IMR-90 (cell line): ENCODE measurements at regions not wholly inside any gene's neighbourhood (a gene's known extent, or its start where the extent isn't known, plus 50 kb on each side); places are given as distances from the start of the nearest gene placed in this dataset.

Source experiments
- ATAC-seq: fragments of 200-7000 bp; cut with Tn5 transposase; 2 replicates; pipeline ENCODE4 v1.9.1; 2020; ENCODE audit warnings: low read depth, mild to moderate bottlenecking, moderate library complexity
- BruUV-seq: library from RNA; stranded (reverse); fragments of 400-500 nt; replicated peaks from 2 replicates; lab custom pipeline; 2021; lab: Mats Ljungman, UMichigan
- CTCF ChIA-PET: fragments of 300-600 bp; formaldehyde crosslinking; extraction: SDS; loops from one replicate; lab custom pipeline; 2021; ENCODE audit warnings: antibody characterized with exemption; lab: Yijun Ruan, JAX
- POLR2A ChIA-PET: fragments of 300-600 bp; sonication (Branson Sonifier 250); formaldehyde crosslinking; loops from one replicate; lab custom pipeline; 2022; ENCODE audit warnings: antibody characterized with exemption; ENCODE audit not compliant: unreplicated experiment; lab: Charles Lee
- DNase-seq: peaks from one replicate; pipeline ENCODE4 v3.0.0; 2013
- H2AFZ ChIP-seq: replicated peaks from 2 replicates; pipeline ENCODE3; 2013; ENCODE audit warnings: low read length, mild to moderate bottlenecking; ENCODE audit not compliant: poor library complexity
- H2AK5ac ChIP-seq: 2 replicates; pipeline ENCODE4 v1.6.1; 2013; ENCODE audit warnings: low read depth, low read length, inconsistent platforms
- H2AK9ac ChIP-seq: replicated peaks from 2 replicates; pipeline ENCODE3; 2013; ENCODE audit warnings: mild to moderate bottlenecking, low read depth, low read length, moderate library complexity; ENCODE audit not compliant: poor library complexity
- H2BK120ac ChIP-seq: 2 replicates; pipeline ENCODE4 v1.6.1; 2013; ENCODE audit warnings: low read depth, low read length, inconsistent platforms
- H2BK15ac ChIP-seq: 3 replicates; pipeline ENCODE4 v1.6.1; 2013; ENCODE audit warnings: low read depth, low read length, inconsistent platforms
- H2BK20ac ChIP-seq: 2 replicates; pipeline ENCODE4 v1.6.1; 2013; ENCODE audit warnings: low read depth, mild to moderate bottlenecking, inconsistent platforms, low read length, moderate library complexity
- H2BK5ac ChIP-seq: 2 replicates; pipeline ENCODE4 v1.6.1; 2013; ENCODE audit warnings: mild to moderate bottlenecking, low read depth, low read length, inconsistent platforms; ENCODE audit not compliant: poor library complexity, severe bottlenecking
- H3K14ac ChIP-seq: replicated peaks from 2 replicates; pipeline ENCODE4 v1.6.1; 2013; ENCODE audit warnings: low read depth, low read length, inconsistent platforms
- H3K18ac ChIP-seq: 2 replicates; pipeline ENCODE4 v1.6.1; 2013; ENCODE audit warnings: low read depth, low read length, control low read depth
- H3K23ac ChIP-seq: 2 replicates; pipeline ENCODE4 v1.6.1; 2013; ENCODE audit warnings: low read depth, low read length, inconsistent platforms
- H3K27ac ChIP-seq: 2 replicates; pipeline ENCODE4 v1.5.1; 2013; ENCODE audit warnings: mild to moderate bottlenecking, control low read depth, low read length; ENCODE audit not compliant: insufficient read depth
- H3K27me3 ChIP-seq: 2 replicates; pipeline ENCODE4 v1.6.1; 2013; ENCODE audit warnings: low read length; ENCODE audit not compliant: control insufficient read depth, insufficient read depth
- H3K36me3 ChIP-seq: 2 replicates; pipeline ENCODE4 v1.6.1; 2013; ENCODE audit warnings: low read length, mixed read lengths; ENCODE audit not compliant: control insufficient read depth, insufficient read depth
- H3K4ac ChIP-seq: 2 replicates; pipeline ENCODE4 v1.6.1; 2013; ENCODE audit warnings: low read depth, low read length, inconsistent platforms
- H3K4me1 ChIP-seq: 2 replicates; pipeline ENCODE4 v1.6.1; 2013; ENCODE audit warnings: low read length, mixed read lengths; ENCODE audit not compliant: control insufficient read depth, insufficient read depth
- H3K4me2 ChIP-seq: 2 replicates; pipeline ENCODE4 v1.6.1; 2013; ENCODE audit warnings: low read depth, mild to moderate bottlenecking, control low read depth, low read length, moderate library complexity
- H3K4me3 ChIP-seq: 2 replicates; pipeline ENCODE4 v1.5.1; 2013; ENCODE audit warnings: low read depth, mild to moderate bottlenecking, control low read depth, low read length, moderate library complexity; ENCODE audit not compliant: insufficient read depth
- H3K56ac ChIP-seq: 2 replicates; pipeline ENCODE4 v1.6.1; 2013; ENCODE audit warnings: low read length, inconsistent platforms; ENCODE audit not compliant: insufficient read depth; ENCODE audit errors: extremely low read depth
- H3K79me1 ChIP-seq, 2 experiments: 2 replicates each; pipeline ENCODE4 v1.6.1; 2013; ENCODE audit warnings: low read length in 2 of 2, inconsistent platforms in 1 of 2, low read depth in 1 of 2
- H3K9ac ChIP-seq: 2 replicates; pipeline ENCODE4 v1.6.1; 2013; ENCODE audit warnings: low read depth, low read length, control low read depth
- H3K9me1 ChIP-seq: 2 replicates; pipeline ENCODE4 v1.6.1; 2013; ENCODE audit warnings: low read length, inconsistent platforms; ENCODE audit not compliant: insufficient read depth
- H3K9me3 ChIP-seq: 2 replicates; pipeline ENCODE4 v1.6.1; 2013; ENCODE audit warnings: low read length; ENCODE audit not compliant: control insufficient read depth, insufficient read depth
- H4K20me1 ChIP-seq: 2 replicates; pipeline ENCODE4 v1.6.1; 2013; ENCODE audit warnings: low read length, inconsistent platforms; ENCODE audit not compliant: insufficient read depth
- H4K5ac ChIP-seq: 2 replicates; pipeline ENCODE4 v1.6.1; 2013; ENCODE audit warnings: mild to moderate bottlenecking, low read depth, low read length, control low read depth
- H4K8ac ChIP-seq, 2 experiments: 2 replicates each; pipeline ENCODE4 v1.6.1; 2013; ENCODE audit warnings: low read depth in 2 of 2, low read length in 2 of 2, control low read depth in 1 of 2, inconsistent platforms in 1 of 2
- H4K91ac ChIP-seq: 2 replicates; pipeline ENCODE4 v1.6.1; 2013; ENCODE audit warnings: low read depth, low read length, inconsistent platforms; ENCODE audit not compliant: insufficient read depth
- CHD1 ChIP-seq: IDR thresholded peaks from 2 replicates; pipeline ENCODE4 v1.6.1; 2012; ENCODE audit warnings: low read depth, low read length, improper control_type of control experiment
- WGBS, 2 experiments: methylation state at CpG; one replicate each; pipeline versions ENCODE4 v1.1.5 to v1.1.7; 2013; ENCODE audit warnings: missing lambda C conversion rate in 2 of 2; ENCODE audit not compliant: insufficient read length in 1 of 2; ENCODE audit errors: extremely low coverage in 2 of 2; 5-methylcytosine and 5-hydroxymethylcytosine counted together
- dilution Hi-C: fragments of 300-500 bp; cut with HindIII; formaldehyde crosslinking; loops from one replicate; pipeline ENCODE4 v1.14.3; 2018; ENCODE audit warnings: low sequenced_read_pairs; ENCODE audit not compliant: unreplicated experiment
- in situ Hi-C: fragments of 300-500 bp; cut with MboI; formaldehyde crosslinking; loops from 3 replicates; pipeline ENCODE4 v1.14.3; 2019; ENCODE audit warnings: low sequenced_read_pairs, inconsistent platforms, mixed read lengths
- intact Hi-C: fragments of 100-400 bp; cut with micrococcal nuclease; formaldehyde crosslinking; loops from 2 replicates; pipeline ENCODE4 v1.10.0; 2022
- TF ChIP-seq, protein P1 (sequence below): fragments of 150-350 bp; IDR thresholded peaks from 2 replicates; pipeline ENCODE4 v1.6.1; 2017; ENCODE audit warnings: mild to moderate bottlenecking, antibody characterized with exemption, low read length, low read depth

DNA sequence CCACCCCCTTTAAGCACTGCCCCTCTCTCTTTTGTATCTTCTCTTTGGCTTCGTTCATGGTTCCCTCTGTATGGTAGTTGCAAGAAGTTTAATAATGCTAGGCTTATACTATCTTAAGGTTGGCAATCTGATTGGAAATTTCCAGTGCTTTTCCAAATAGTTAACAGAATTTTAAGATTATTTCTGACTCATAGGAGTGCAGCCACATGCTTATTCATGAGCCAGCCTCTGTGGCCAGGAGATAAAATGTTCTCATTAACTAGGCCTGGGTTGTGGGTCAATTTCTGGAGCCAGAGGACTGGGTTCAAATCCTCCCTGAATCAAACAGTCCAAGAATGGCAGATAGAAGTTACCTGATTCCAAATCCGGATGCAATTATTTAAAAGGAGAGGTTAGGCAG lies 103.1 kb downstream of the ATP6V1G3 start:
- no TSS peak for BruUV-seq
- WGBS, 2 experiments, result no CpG with 5 or more reads among the region's 2 CpGs

More for the DNA sequence above, 103.1 kb downstream of the ATP6V1G3 start:
- no peak for TF ChIP-seq CHD1
- TF ChIP-seq, protein P1, sequence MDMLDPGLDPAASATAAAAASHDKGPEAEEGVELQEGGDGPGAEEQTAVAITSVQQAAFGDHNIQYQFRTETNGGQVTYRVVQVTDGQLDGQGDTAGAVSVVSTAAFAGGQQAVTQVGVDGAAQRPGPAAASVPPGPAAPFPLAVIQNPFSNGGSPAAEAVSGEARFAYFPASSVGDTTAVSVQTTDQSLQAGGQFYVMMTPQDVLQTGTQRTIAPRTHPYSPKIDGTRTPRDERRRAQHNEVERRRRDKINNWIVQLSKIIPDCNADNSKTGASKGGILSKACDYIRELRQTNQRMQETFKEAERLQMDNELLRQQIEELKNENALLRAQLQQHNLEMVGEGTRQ, result no peak
- intact Hi-C loops, result no loop called here
- H4K20me1 ChIP-seq, result no peaks in the 10 kb centered on the region
- no peak overlapping the region for H3K18ac ChIP-seq
- CTCF ChIA-PET, result no interaction called here
- POLR2A ChIA-PET, result no interaction called here
- ATAC-seq, result peak; percentile 40; the same call in 1 of the 2 replicates
- no peak overlapping the region for H4K8ac ChIP-seq
- no peak overlapping the region for H2BK120ac ChIP-seq
- peak; percentile 54 for DNase-seq
- no peak overlapping the region for H3K56ac ChIP-seq
- H4K91ac ChIP-seq, result no peak overlapping the region
- H3K23ac ChIP-seq, result no peak overlapping the region
- in situ Hi-C loops, result no loop called here
- H3K4me1 ChIP-seq, result no peaks in the 10 kb centered on the region; the same call in none of the 2 replicates
- H2AK5ac ChIP-seq, result no peak overlapping the region
- no peak overlapping the region for H3K27ac ChIP-seq
- no peak overlapping the region for H2BK5ac ChIP-seq
- no peak overlapping the region for H3K4me2 ChIP-seq
- H3K9me1 ChIP-seq, result no peaks in the 10 kb centered on the region
- no peaks in the 10 kb centered on the region for H3K27me3 ChIP-seq
- no peak overlapping the region for H3K9ac ChIP-seq
- H2BK20ac ChIP-seq, result no peak overlapping the region
- no peaks in the 10 kb centered on the region for H3K9me3 ChIP-seq
- no peak overlapping the region for H3K4me3 ChIP-seq
- no peak overlapping the region for H2AK9ac ChIP-seq
- H3K79me1 ChIP-seq, result no peaks in the 10 kb centered on the region
- H4K5ac ChIP-seq, result no peak overlapping the region
- H3K36me3 ChIP-seq, result no peaks in the 10 kb centered on the region
- no peak overlapping the region for H2AFZ ChIP-seq
- dilution Hi-C loops, result no loop called here
- no peak overlapping the region for H2BK15ac ChIP-seq
- no peak overlapping the region for H3K4ac ChIP-seq
- H3K14ac ChIP-seq, result no peak overlapping the region
